DOHH2 (cell line): ENCODE measurements at regions not wholly inside any gene's neighbourhood (a gene's known extent, or its start where the extent isn't known, plus 50 kb on each side); places are given as distances from the start of the nearest gene placed in this dataset.

Experiments
- H3F3A ChIP-seq: fragments of 200-600 bp; sonication (generic), shearing (Covaris generic); 2 replicates; pipeline ENCODE4 v1.6.0; 2016; ENCODE audit warnings: antibody characterized with exemption, mild to moderate bottlenecking; ENCODE audit not compliant: control insufficient read depth, insufficient read depth
- H3K27ac ChIP-seq: fragments of 200-600 bp; sonication (generic); 2 replicates; pipeline ENCODE4 v1.5.1; 2014; ENCODE audit warnings: low read depth, mild to moderate bottlenecking, low read length, moderate library complexity
- H3K27me3 ChIP-seq: fragments of 200-600 bp; sonication (generic); 2 replicates; pipeline ENCODE4 v1.6.1; 2014; ENCODE audit warnings: mild to moderate bottlenecking, low read length, mixed read lengths; ENCODE audit not compliant: control insufficient read depth
- H3K36me3 ChIP-seq: fragments of 200-600 bp; sonication (generic); 2 replicates; pipeline ENCODE4 v1.6.1; 2014; ENCODE audit warnings: mild to moderate bottlenecking, low read length, moderate library complexity, mixed read lengths; ENCODE audit not compliant: control insufficient read depth
- H3K4me1 ChIP-seq: fragments of 200-600 bp; sonication (generic); 2 replicates; pipeline ENCODE4 v1.6.1; 2014; ENCODE audit warnings: mild to moderate bottlenecking, low read length, mixed read lengths; ENCODE audit not compliant: control insufficient read depth
- H3K4me2 ChIP-seq: fragments of 200-600 bp; sonication (generic); 2 replicates; pipeline ENCODE4 v1.6.0; 2014; ENCODE audit warnings: mild to moderate bottlenecking, low read length, moderate library complexity
- H3K4me3 ChIP-seq: fragments of 200-600 bp; sonication (generic); 2 replicates; pipeline ENCODE4 v1.5.1; 2014; ENCODE audit warnings: mild to moderate bottlenecking, low read length, mixed read lengths
- H3K79me2 ChIP-seq: fragments of 200-600 bp; sonication (generic); 2 replicates; pipeline ENCODE4 v1.6.1; 2014; ENCODE audit warnings: mild to moderate bottlenecking, low read length, mixed read lengths; ENCODE audit not compliant: control insufficient read depth
- H3K9me2 ChIP-seq: fragments of 200-600 bp; sonication (generic); replicated peaks from 2 replicates; pipeline ENCODE4 v1.6.1; 2014; ENCODE audit warnings: mild to moderate bottlenecking, low read length, mixed read lengths; ENCODE audit not compliant: control insufficient read depth
- H3K9me3 ChIP-seq: fragments of 200-600 bp; sonication (generic); 2 replicates; pipeline ENCODE4 v1.6.1; 2014; ENCODE audit warnings: antibody characterized with exemption, low read length, mixed read lengths; ENCODE audit not compliant: control insufficient read depth, insufficient read depth
- H4K20me1 ChIP-seq: fragments of 200-600 bp; sonication (generic); 2 replicates; pipeline ENCODE4 v1.6.0; 2014; ENCODE audit warnings: low read depth, mild to moderate bottlenecking, antibody characterized with exemption, low read length, moderate library complexity; ENCODE audit not compliant: control insufficient read depth, insufficient read depth
- EZH2phosphoT487 ChIP-seq: fragments of 200-600 bp; sonication (generic); IDR thresholded peaks from 2 replicates; pipeline ENCODE4 v1.6.1; 2017; ENCODE audit warnings: borderline replicate concordance, mild to moderate bottlenecking, antibody characterized with exemption, low read length, moderate library complexity, mixed read lengths
- TF ChIP-seq, protein P1 (sequence below): fragments of 200-600 bp; sonication (generic); IDR thresholded peaks from one replicate; pipeline ENCODE4 v1.5.1; 2014; ENCODE audit warnings: antibody characterized with exemption, mild to moderate bottlenecking, low read depth, low read length; ENCODE audit not compliant: poor library complexity, severe bottlenecking

DNA sequence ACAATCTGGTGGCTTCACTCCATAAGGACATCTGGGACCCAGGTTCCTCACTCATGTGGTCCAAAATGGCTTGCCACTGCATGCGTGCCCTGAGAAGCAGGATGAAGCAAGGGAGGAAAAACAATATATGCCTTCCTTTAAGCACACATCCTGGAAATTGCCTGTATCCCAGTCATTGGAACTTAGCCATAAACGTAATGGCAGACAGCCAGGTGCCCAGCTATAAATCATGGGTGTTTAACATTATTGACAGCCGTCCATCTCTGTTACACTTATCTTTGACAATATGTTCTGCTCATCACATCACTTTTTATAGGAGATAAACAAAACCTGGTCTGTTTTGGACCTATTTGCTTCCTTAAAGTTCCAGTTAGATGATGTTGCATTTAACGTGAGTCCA, 181.0 kb downstream of the AASDH start:
- H3K36me3 ChIP-seq, result peaks cover 3% of the 10 kb centered on the region; the same call in 1 of the 2 replicates
- H3F3A ChIP-seq, result no peaks in the 10 kb centered on the region
- no peaks in the 10 kb centered on the region for H3K9me2 ChIP-seq
- H3K27me3 ChIP-seq, result no peaks in the 10 kb centered on the region
- H3K4me2 ChIP-seq, result no peak overlapping the region
- H3K9me3 ChIP-seq, result peaks cover 3% of the 10 kb centered on the region
- H3K79me2 ChIP-seq, result no peaks in the 10 kb centered on the region
- H3K4me1 ChIP-seq, result no peaks in the 10 kb centered on the region
- no peak overlapping the region for H3K27ac ChIP-seq
- no peaks in the 10 kb centered on the region for H4K20me1 ChIP-seq
- TF ChIP-seq EZH2phosphoT487, result no peak
- H3K4me3 ChIP-seq, result no peak overlapping the region

DNA sequence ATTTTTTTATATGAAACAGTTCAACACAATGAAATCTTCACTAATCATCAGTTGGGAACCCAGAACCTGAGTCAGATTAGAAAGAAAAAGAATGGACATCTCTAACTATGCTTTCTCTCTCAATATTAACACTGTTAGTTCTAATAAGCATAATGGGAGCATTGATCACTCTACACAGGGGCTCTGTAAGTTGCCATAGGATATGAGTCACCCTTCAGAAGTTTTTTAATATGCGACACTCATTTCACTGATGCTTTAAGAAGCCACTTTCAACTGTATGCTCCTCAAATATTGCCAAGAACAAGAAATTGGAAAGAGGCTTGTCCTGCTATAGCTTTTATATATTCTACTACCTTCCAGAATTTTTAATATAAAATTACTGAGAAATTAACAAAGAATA, 187.0 kb downstream of the AASDH start:
- no peaks in the 10 kb centered on the region for H3K9me3 ChIP-seq
- no peak for TF ChIP-seq EZH2phosphoT487
- TF ChIP-seq, protein P1, sequence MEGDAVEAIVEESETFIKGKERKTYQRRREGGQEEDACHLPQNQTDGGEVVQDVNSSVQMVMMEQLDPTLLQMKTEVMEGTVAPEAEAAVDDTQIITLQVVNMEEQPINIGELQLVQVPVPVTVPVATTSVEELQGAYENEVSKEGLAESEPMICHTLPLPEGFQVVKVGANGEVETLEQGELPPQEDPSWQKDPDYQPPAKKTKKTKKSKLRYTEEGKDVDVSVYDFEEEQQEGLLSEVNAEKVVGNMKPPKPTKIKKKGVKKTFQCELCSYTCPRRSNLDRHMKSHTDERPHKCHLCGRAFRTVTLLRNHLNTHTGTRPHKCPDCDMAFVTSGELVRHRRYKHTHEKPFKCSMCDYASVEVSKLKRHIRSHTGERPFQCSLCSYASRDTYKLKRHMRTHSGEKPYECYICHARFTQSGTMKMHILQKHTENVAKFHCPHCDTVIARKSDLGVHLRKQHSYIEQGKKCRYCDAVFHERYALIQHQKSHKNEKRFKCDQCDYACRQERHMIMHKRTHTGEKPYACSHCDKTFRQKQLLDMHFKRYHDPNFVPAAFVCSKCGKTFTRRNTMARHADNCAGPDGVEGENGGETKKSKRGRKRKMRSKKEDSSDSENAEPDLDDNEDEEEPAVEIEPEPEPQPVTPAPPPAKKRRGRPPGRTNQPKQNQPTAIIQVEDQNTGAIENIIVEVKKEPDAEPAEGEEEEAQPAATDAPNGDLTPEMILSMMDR, result no peak
- H3K4me1 ChIP-seq, result no peaks in the 10 kb centered on the region
- H3K9me2 ChIP-seq, result no peaks in the 10 kb centered on the region
- no peaks in the 10 kb centered on the region for H3K79me2 ChIP-seq
- H3K4me2 ChIP-seq, result no peak overlapping the region
- no peaks in the 10 kb centered on the region for H4K20me1 ChIP-seq
- no peak overlapping the region for H3K27ac ChIP-seq
- no peaks in the 10 kb centered on the region for H3K36me3 ChIP-seq
- no peaks in the 10 kb centered on the region for H3K27me3 ChIP-seq
- H3F3A ChIP-seq, result no peaks in the 10 kb centered on the region
- no peak overlapping the region for H3K4me3 ChIP-seq

DNA sequence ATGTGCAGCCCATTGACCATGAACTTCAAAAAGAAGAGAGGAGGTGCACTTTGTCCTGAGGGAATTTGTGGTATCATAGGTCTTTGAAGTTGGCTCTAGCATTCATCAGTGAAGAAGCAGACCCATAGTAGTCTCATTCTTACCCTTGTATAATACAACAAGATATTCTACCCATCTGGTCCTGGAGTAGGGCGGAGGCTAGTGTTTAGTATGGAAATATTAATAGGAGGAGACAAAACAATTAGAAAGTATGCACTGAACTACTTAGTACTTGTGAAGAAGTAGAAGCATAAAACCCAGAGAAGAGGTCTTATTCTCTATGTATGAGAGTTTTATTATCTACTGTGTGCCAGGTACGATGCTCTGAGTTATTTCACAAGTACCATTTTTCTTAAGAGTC, 189.0 kb downstream of the AASDH start:
- Histone ChIP-seq H3K4me3 (no peak overlapping the region), H3K27me3 (no peaks in the 10 kb centered on the region), H3K27ac (no peak overlapping the region), H3K9me3 (no peaks in the 10 kb centered on the region), H3K4me1 (no peaks in the 10 kb centered on the region), H3K4me2 (no peak overlapping the region), H3K36me3 (no peaks in the 10 kb centered on the region), H3K79me2 (no peaks in the 10 kb centered on the region), H4K20me1 (no peaks in the 10 kb centered on the region), H3F3A (no peaks in the 10 kb centered on the region), H3K9me2 (no peaks in the 10 kb centered on the region)
- TF ChIP-seq, protein P1, result no peak

DNA sequence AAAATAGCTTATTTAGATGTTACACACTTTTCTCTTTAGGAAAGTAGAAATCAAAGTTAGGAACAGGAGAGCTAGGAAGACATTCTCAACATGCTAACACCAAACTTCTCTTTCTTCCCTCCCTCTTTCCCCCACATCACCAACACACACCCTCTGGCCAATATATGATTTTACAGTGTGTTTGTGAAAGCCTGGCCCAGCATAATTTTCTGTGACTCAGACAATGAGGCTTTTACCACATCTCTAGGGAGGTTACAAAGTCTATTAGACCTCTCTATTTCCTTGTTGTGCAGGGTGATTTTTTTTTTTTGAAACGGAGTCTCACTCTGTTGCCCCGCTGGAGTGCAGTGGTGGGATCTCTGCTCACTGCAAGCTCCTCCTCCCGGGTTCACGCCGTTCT, 189.9 kb downstream of the AASDH start:
- Histone ChIP-seq H3K79me2 (no peaks in the 10 kb centered on the region), H3F3A (no peaks in the 10 kb centered on the region), H3K4me2 (no peak overlapping the region), H3K27me3 (no peaks in the 10 kb centered on the region), H3K36me3 (no peaks in the 10 kb centered on the region), H3K9me3 (no peaks in the 10 kb centered on the region), H4K20me1 (no peaks in the 10 kb centered on the region), H3K27ac (no peak overlapping the region), H3K4me1 (no peaks in the 10 kb centered on the region), H3K9me2 (no peaks in the 10 kb centered on the region), H3K4me3 (no peak overlapping the region)
- TF ChIP-seq, protein P1, result no peak
- no peak for TF ChIP-seq EZH2phosphoT487
